ENCODE measurements at regions not wholly inside any gene's neighbourhood (a gene's known extent, or its start where the extent isn't known, plus 50 kb on each side); places are given as distances from the start of the nearest gene placed in this dataset.

GRCh38 chr2:13905831-13906230 lies 726.7 kb upstream of the LRATD1 start:
- Histone ChIP-seq H3F3A (ENCODE audit: insufficient read depth) (no peaks in the 10 kb centered on the region), H4K20me1 (ENCODE audit: low read depth, low read length) (no peaks in the 10 kb centered on the region), H3K27ac (ENCODE audit: low read depth, low read length) (no peak overlapping the region), H3K4me3 (ENCODE audit: insufficient read depth, low read length, poor library complexity, severe bottlenecking) (no peak overlapping the region), H3K9me2 (replicated peaks; ENCODE audit: insufficient read depth, low read length) (no peaks in the 10 kb centered on the region), H3K79me2 (ENCODE audit: insufficient read depth, low read length) (no peaks in the 10 kb centered on the region), H3K4me2 (ENCODE audit: low read depth, low read length, poor library complexity, severe bottlenecking) (no peak overlapping the region), H3K9me3 (ENCODE audit: insufficient read depth, low read length) (no peaks in the 10 kb centered on the region), H3K9ac (ENCODE audit: low read length) (no peak overlapping the region), H2AFZ (ENCODE audit: low read depth, low read length, severe bottlenecking) (no peak overlapping the region), H3K27me3 (ENCODE audit: low read length) (no peaks in the 10 kb centered on the region), H3K36me3 (ENCODE audit: low read length) (no peaks in the 10 kb centered on the region)
- TF ChIP-seq EZH2phosphoT487 (conservative IDR thresholded peaks at IDR 0.05; ENCODE audit: low read length) (no peak), CTCF (IDR thresholded peaks at IDR 0.05; ENCODE audit: insufficient read depth, low read length, poor library complexity, severe bottlenecking) (no peak)

GRCh38 chr2:13916066-13916465 lies 716.5 kb upstream of the LRATD1 start:
- Histone ChIP-seq H3K9ac (ENCODE audit: low read length) (no peak overlapping the region), H3K4me2 (ENCODE audit: low read depth, low read length, poor library complexity, severe bottlenecking) (no peak overlapping the region), H2AFZ (ENCODE audit: low read depth, low read length, severe bottlenecking) (no peak overlapping the region), H3K9me3 (ENCODE audit: insufficient read depth, low read length) (no peaks in the 10 kb centered on the region), H3K9me2 (replicated peaks; ENCODE audit: insufficient read depth, low read length) (no peaks in the 10 kb centered on the region), H3K4me3 (ENCODE audit: insufficient read depth, low read length, poor library complexity, severe bottlenecking) (no peak overlapping the region), H3K79me2 (ENCODE audit: insufficient read depth, low read length) (no peaks in the 10 kb centered on the region), H3K36me3 (ENCODE audit: low read length) (no peaks in the 10 kb centered on the region), H4K20me1 (ENCODE audit: low read depth, low read length) (no peaks in the 10 kb centered on the region), H3F3A (ENCODE audit: insufficient read depth) (no peaks in the 10 kb centered on the region), H3K27ac (ENCODE audit: low read depth, low read length) (no peak overlapping the region), H3K27me3 (ENCODE audit: low read length) (no peaks in the 10 kb centered on the region)
- TF ChIP-seq CTCF (IDR thresholded peaks at IDR 0.05; ENCODE audit: insufficient read depth, low read length, poor library complexity, severe bottlenecking) (no peak), EZH2phosphoT487 (conservative IDR thresholded peaks at IDR 0.05; ENCODE audit: low read length) (no peak)

GRCh38 chr2:13917958-13918357 lies 714.6 kb upstream of the LRATD1 start:
- H3K36me3 ChIP-seq (ENCODE audit: low read length), result no peaks in the 10 kb centered on the region
- no peak overlapping the region for H3K4me3 ChIP-seq (ENCODE audit: insufficient read depth, low read length, poor library complexity, severe bottlenecking)
- TF ChIP-seq EZH2phosphoT487 (conservative IDR thresholded peaks at IDR 0.05; ENCODE audit: low read length), result no peak
- TF ChIP-seq CTCF (IDR thresholded peaks at IDR 0.05; ENCODE audit: insufficient read depth, low read length, poor library complexity, severe bottlenecking), result no peak
- H2AFZ ChIP-seq (ENCODE audit: low read depth, low read length, severe bottlenecking), result no peak overlapping the region
- H3K27me3 ChIP-seq (ENCODE audit: low read length), result no peaks in the 10 kb centered on the region
- H3K4me2 ChIP-seq (ENCODE audit: low read depth, low read length, poor library complexity, severe bottlenecking), result no peak overlapping the region
- H3K9me3 ChIP-seq (ENCODE audit: insufficient read depth, low read length), result no peaks in the 10 kb centered on the region
- H3K27ac ChIP-seq (ENCODE audit: low read depth, low read length), result no peak overlapping the region
- no peaks in the 10 kb centered on the region for H4K20me1 ChIP-seq (ENCODE audit: low read depth, low read length)
- H3K79me2 ChIP-seq (ENCODE audit: insufficient read depth, low read length), result no peaks in the 10 kb centered on the region
- no peaks in the 10 kb centered on the region for H3K9me2 ChIP-seq (replicated peaks; ENCODE audit: insufficient read depth, low read length)
- no peak overlapping the region for H3K9ac ChIP-seq (ENCODE audit: low read length)
- H3F3A ChIP-seq (ENCODE audit: insufficient read depth), result no peaks in the 10 kb centered on the region
